ENCODE measurements at regions not wholly inside any gene's neighbourhood (a gene's known extent, or its start where the extent isn't known, plus 50 kb on each side); places are given as distances from the start of the nearest gene placed in this dataset.

GRCh38 chr5:136491806-136492205 is 126.5 kb upstream of the TRPC7 start:
- Histone ChIP-seq H2AFZ (no peak overlapping the region), H4K20me1 (replicated peaks; ENCODE audit: insufficient read depth) (0 out of 2 replicates have a peak, but pooled peaks cover 3% of the 10 kb centered on the region), H3K9me2 (ENCODE audit: insufficient read depth) (no peaks in the 10 kb centered on the region), H3K27ac (ENCODE audit: low read depth) (no peak overlapping the region), H3K4me1 (ENCODE audit: insufficient read depth) (0 out of 2 replicates have a peak, but pooled peaks cover 3% of the 10 kb centered on the region), H3K79me2 (replicated peaks; ENCODE audit: insufficient read depth) (peaks cover 82% of the 10 kb centered on the region), H3K36me3 (ENCODE audit: insufficient read depth) (0 out of 2 replicates have a peak, but pooled peaks cover 4% of the 10 kb centered on the region), H3K27me3 (ENCODE audit: insufficient read depth) (no peaks in the 10 kb centered on the region), H3K4me2 (no peak overlapping the region), H3K4me3 (no peak overlapping the region), H3F3A (replicated peaks; ENCODE audit: low read depth) (no peaks in the 10 kb centered on the region)
- H3K4me1 Mint-ChIP-seq: peaks cover 24% of the 10 kb centered on the region
- no peak overlapping the region for H3K27ac Mint-ChIP-seq
- peaks cover 32% of the 10 kb centered on the region for H3K36me3 Mint-ChIP-seq (ENCODE audit: low read depth)
- H3K4me3 Mint-ChIP-seq: no peak overlapping the region
- no peak for DNase-seq (ENCODE audit: low spot score)
- no peaks in the 10 kb centered on the region for H3K27me3 Mint-ChIP-seq (ENCODE audit: insufficient read depth, low read depth, poor library complexity)
- H3K9me3 Mint-ChIP-seq: peaks cover 27% of the 10 kb centered on the region
- TF ChIP-seq CREB1 (CRISPR knock-in tag; IDR thresholded peaks at IDR 0.05; ENCODE audit: low read depth) (no peak), JUNB (IDR thresholded peaks at IDR 0.05; ENCODE audit: unreplicated experiment) (no peak), EZH2 (IDR thresholded peaks at IDR 0.05; ENCODE audit: low read depth, unreplicated experiment) (no peak), POLR2AphosphoS5 (IDR thresholded peaks at IDR 0.05; ENCODE audit: low read depth) (no peak), REST (IDR thresholded peaks at IDR 0.05; ENCODE audit: unreplicated experiment) (no peak), NANOG (IDR thresholded peaks at IDR 0.05; ENCODE audit: borderline replicate concordance) (no peak), STAT1 (IDR thresholded peaks at IDR 0.05; ENCODE audit: unreplicated experiment) (no peak), ZNF331 (CRISPR knock-in tag; IDR thresholded peaks at IDR 0.05; ENCODE audit: low read depth) (no peak), ZNF462 (CRISPR knock-in tag; IDR thresholded peaks at IDR 0.05) (no peak), ZNF114 (CRISPR knock-in tag; IDR thresholded peaks at IDR 0.05) (no peak), CTCF (conservative IDR thresholded peaks at IDR 0.05; ENCODE audit: low read depth in 2 of 2) (no peak), ETS1 (IDR thresholded peaks at IDR 0.05) (no peak), EZH2phosphoT487 (IDR thresholded peaks at IDR 0.05; ENCODE audit: unreplicated experiment) (no peak)
- ATAC-seq: no peak

All from GM23338 (cell line).